ENCODE measurements at regions not wholly inside any gene's neighbourhood (a gene's known extent, or its start where the extent isn't known, plus 50 kb on each side); places are given as distances from the start of the nearest gene placed in this dataset.
A peak's percentile ranks its signal among the peaks of the same experiment; 100 is the strongest.
"Not testable (repeated sequence)": the region's sequence is repeated elsewhere in the genome, so short reads cannot be mapped to it uniquely, and the experiment has no call there.

GRCh38 chr1:201639826-201640225 lies 100.9 kb downstream of the NAV1 start:
- DNase-seq = no peak

- DNase-seq = no peak
Measured at GRCh38 chr1:201640624-201641023, 101.7 kb downstream of the NAV1 start.

DNA sequence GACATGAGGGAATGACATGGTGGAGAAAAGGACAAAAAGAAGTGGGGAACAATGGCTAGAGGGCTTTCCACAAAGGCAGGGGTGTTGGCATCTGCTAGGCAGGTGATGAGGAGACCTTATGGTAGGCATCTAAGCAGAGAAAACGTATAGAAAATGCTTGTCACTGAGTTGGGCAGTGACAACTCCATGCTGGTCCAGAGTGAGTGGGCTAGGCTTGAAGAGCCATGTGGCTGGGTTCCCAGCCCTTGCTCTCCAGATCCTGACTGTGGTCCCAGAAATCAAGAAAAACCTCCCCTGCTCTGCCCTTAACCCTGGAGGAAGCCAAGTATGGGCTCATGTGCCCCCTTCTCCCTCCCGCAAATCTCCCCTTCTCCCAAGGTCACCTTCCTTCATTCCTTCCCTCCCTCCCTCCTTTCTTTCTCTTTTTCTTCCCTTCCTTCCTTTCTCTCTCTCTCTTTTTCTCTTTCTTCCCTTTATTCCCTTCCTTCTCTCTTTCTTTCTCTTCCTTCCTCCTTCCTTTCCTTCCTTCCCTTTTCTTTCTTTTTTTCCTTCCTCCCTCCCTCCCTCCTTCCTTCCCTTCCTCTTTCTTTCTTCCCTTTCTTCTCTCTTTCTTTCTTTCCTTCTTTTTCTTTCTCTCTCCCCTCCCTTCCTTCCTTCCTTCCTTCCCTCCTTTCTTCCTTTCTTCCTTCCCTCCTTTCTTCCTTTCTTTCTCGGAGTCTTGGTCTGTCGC lies 102.8 kb downstream of the NAV1 start:
- DNase-seq = no peak

DNA sequence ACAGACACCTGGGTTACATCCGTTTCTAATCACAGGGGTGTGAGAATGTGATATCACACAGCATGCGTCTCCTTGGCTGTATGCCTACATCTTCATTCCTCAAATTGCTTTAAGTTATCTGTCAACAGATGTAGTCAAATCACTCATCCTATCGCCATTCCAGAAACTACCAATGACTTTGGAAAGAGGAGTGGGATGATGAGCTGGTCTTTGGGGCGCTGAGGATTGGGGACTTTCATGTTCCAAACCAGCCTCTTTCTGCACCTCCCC lies 104.8 kb downstream of the NAV1 start:
- no peak for DNase-seq

DNA sequence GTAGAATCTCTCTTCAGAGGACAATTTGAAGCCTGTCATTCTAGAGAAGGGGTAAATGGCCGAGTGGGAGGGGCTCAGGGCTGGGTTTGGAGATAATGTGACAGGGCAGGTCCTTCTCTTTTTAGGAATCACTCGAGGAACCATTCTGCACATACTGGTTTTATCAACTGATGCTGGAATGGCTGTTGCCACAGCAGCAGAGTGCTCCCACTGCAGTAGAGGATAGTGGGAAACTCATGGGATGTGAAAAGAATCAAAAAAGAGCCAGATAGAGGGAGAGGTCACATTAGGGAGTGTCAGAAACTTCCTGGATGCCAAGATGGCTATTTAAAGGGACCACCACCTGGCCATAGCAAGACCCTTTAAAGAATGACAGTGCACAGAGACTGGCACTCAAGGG lies 105.3 kb downstream of the NAV1 start:
- DNase-seq = no peak

DNA sequence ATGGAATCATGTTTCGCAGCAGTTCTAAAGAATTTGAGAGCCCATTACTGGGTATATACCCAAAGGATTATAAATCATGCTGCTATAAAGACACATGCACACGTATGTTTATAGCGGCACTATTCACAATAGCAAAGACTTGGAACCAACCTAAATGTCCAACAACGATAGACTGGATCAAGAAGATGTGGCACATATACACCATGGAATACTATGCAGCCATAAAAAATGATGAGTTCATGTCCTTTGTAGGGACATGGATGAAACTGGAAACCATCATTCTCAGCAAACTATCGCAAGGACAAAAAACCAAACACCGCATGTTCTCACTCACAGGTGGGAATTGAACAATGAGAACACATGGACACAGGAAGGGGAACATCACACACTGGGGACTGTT lies 106.1 kb downstream of the NAV1 start:
- not testable (repeated sequence) for DNase-seq

- DNase-seq = no peak
Measured at GRCh38 chr1:201645956-201646355, 107.0 kb downstream of the NAV1 start.

GRCh38 chr1:201646411-201647022 lies 107.6 kb downstream of the NAV1 start:
- DNase-seq = no peak

GRCh38 chr1:201647094-201647493 lies 108.2 kb downstream of the NAV1 start:
- DNase-seq = no peak

DNA sequence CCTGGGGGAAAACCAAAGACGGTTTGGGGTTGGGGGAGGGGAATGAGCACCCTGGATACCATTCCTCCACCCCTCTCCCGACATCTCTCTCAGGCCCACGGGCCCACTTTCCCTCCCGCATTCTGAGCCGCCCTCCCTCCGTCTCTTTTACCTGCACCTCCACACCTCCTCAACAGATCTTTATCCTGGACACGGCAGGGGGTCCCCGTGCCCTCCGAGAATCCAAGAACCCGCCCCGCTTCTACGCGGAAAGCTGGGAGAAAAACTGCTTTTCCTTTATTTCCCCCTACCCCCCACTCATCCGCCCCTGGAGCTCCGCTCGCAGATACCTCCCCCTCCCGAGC lies 108.8 kb downstream of the NAV1 start:
- no peak for DNase-seq

GRCh38 chr1:201648066-201648906 lies 109.4 kb downstream of the NAV1 start:
- DNase-seq = no peak

DNA sequence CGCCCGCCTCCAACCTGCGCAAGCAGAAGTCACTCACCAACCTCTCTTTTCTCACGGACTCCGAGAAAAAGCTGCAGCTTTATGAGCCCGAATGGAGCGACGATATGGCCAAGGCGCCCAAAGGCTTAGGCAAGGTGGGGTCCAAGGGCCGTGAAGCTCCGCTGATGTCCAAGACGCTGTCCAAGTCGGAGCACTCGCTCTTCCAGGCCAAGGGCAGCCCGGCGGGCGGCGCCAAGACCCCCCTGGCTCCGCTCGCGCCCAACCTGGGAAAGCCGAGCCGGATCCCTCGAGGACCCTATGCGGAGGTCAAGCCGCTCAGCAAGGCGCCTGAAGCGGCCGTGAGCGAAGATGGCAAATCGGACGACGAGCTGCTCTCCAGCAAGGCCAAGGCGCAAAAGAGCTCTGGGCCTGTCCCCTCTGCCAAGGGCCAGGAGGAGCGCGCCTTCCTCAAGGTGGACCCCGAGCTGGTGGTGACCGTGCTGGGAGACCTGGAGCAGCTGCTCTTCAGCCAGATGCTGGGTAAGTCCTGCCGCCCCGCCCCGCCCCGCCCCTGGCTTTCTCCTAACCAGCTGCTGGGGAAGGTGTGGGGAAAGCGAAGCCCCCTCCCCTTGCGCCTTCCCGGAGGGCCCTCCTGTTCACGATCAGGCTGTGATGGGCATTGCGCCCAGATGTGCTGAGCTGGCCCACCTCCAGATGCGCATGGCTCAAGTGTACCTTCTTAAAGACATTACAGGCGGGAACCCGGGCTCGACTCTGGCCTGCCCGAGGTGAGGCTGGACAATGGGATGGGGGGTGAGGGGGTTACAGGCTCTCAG lies 110.2 kb downstream of the NAV1 start:
- no peak for DNase-seq

DNA sequence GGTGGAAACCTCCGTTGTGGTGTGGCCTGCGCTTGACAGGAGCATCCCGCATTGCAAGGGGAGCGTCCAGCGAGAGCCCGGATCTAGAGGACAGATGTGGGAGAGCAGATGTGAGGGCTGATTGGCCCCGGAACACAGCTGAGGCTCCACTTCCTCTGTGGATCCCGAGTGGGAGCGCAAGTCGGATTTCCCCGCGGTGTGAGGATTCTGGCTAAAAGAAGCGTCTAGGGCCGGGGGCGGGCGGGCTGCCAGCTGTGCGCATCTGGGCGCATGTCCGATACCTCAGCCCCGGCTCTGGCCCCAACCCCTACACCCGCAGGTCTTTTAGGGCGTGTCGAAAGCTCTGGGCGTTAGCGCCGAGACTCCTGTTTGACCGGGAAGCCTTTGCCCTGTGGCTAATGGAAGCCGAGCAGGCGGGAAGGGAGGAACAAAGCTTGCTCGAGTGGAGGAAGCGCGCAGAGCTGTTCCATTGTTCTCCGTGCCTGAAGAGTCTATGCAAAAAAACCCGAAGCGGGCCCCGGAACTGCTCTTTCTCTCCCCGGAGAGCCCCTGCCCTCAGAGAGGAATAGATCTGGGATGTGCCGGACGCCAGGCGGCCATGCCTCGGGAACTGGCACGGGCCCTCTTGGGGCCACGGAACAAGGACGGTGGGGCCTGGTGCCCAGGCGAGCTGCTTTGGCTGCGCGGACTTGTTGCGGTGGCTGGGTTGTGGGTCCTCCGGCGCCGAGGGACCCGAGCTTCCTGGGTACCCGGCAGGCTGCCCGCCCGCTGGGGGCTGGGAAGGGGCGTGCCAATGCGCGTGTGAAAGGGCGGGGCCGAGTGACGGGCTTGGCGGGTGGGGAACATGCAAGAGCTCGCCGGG lies 111.1 kb downstream of the NAV1 start:
- DNase-seq = peak; percentile 40

DNA sequence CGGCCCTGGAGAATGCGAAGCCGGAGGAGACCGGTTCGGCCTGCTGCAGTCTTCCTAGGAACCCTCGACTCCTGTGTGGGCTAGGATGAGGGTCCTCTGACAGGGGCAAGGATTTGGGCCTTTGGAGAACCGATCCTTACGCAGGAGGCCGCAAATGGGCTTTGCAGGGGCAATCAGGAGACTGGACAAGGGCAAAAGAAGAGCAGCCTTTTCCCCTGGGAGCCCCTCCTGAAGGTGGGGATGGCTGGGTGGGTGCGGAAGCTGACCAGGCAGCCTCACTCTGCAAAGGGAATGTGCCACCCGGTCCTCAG lies 111.7 kb downstream of the NAV1 start:
- DNase-seq = no peak

DNA sequence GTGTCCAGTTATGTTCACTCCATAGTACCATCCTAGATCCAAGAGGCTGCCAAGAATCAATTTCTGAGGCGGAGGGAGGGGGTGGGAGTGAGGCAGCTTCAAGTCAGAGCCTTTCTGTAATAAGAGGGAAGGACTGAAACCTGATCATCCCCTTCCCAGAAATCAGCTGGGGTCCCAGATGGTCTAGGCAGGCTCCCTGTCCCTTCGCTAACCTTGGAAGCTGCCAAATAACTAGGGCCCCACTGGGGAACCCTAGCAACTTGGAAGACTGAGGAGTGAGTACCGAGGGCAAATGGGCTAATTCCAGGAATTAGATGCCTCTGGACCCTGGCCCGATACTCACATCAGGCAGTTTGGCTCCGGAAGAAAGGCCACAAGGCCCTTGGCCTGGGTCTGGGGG lies 113.3 kb downstream of the NAV1 start:
- DNase-seq = no peak

GRCh38 chr1:201653233-201653632 lies 114.3 kb downstream of the NAV1 start:
- no peak for DNase-seq

DNA sequence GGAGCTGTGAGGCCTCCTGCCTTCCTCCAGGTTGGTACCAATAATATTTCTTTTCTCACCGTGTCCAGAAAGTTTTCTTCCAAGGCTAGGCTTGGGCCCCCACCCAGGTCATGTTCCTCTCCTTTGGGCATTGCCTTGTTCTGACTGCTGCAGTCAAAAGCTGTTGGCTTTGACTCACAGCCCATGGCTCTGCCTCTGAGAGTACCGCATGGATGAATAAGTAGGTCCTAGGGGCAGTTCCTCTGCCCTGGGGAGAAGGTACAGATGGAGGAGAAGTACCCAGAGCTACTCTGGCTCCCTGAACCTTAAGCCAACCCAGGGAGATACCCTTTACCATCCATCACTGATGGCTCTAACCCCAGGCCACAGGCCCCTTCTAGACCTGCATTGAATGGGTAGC lies 115.0 kb downstream of the NAV1 start:
- no peak for DNase-seq

DNA sequence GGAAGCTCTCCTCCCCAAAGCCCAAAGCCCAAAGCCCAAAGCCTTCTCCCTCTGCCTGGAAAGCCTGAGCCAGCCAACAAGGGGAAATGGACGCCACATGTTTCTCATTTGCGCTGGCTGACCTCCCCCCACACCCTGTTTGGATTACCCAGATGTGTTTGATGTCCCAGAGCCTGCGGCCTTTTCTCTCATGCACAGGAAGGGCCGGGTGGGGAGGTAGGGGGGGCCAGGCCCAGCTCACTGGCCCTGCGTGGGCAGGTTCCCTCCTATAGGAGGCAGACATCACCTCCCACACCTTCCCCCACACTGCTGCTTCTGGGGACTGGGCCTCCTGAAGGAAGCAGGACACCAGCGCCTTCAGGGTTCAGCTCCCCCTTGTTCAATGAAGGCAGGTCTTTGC lies 116.3 kb downstream of the NAV1 start:
- DNase-seq = no peak

GRCh38 chr1:201655910-201656309 lies 117.0 kb downstream of the NAV1 start:
- no peak for DNase-seq

DNA sequence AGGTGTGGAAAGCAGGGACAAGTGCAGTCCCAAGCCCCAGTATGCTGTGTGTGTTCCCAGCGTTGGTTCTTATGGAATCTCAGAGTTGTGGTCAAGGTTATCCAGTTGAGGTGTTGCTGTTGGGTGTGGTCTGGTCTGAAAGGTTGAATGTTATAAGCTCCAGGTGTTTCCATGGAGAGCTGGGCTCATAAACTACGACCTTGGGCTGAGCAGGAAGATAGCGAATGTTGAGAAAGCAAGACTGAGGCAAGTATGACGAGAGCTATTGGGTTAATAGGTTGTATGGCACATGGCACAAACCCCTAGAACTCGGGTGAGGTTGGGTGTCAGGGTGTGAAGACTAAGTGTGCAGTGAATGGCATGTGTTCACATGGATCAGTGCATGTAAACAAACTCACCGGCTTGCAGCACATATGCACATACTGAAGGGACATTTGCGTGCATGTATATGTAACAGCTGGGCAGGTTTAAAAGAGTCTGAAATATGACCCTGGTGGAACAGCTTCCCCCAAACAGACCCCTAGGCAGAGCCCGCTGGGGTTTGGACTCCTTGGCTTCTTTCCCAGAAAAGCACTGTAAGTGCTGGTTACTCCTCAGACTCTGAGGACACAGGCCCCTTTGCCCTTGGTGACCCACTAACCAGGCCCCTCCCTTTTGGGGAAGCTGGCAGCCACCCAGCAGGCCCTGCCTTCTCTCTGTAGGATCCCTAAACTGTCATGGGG lies 117.5 kb downstream of the NAV1 start:
- no peak for DNase-seq

DNA sequence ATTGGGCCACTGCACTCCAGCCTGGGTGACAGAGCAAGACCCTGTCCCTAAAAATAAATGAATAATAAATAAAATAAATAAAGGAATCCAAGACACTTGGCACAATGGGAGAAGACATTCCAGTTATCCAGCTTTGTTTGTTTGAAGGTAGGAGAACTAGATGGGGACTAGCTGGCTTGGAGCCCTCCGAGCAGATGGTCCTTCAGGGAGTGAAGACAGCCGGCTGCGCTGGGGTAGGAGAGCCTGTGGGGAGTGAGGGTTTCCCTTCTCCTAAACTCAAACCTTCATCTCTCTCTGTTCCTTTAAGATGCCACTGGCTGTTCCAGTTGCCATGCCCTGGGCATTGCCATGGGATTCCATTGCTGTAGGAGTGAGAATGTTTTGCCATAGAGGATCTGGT lies 120.6 kb downstream of the NAV1 start:
- DNase-seq = no peak
